Panc1 (cell line): ENCODE measurements at regions not wholly inside any gene's neighbourhood (a gene's known extent, or its start where the extent isn't known, plus 50 kb on each side); places are given as distances from the start of the nearest gene placed in this dataset.

Experiments used
- ATAC-seq: fragments of 200-7000 bp; cut with Tn5 transposase; 2 replicates; pipeline ENCODE4 v1.9.1; 2020; ENCODE audit warnings: mild to moderate bottlenecking, moderate library complexity
- BruUV-seq: library from RNA; stranded (reverse); fragments of 400-500 nt; replicated peaks from 2 replicates; lab custom pipeline; 2021; lab: Mats Ljungman, UMichigan
- CTCF ChIA-PET: fragments of 300-600 bp; sonication (Branson Sonifier 250); formaldehyde crosslinking; loops from one replicate; lab custom pipeline; 2022; ENCODE audit warnings: antibody characterized with exemption; lab: Charles Lee
- POLR2A ChIA-PET: fragments of 300-600 bp; sonication (Branson Sonifier 250); formaldehyde crosslinking; loops from one replicate; lab custom pipeline; 2022; ENCODE audit warnings: antibody characterized with exemption; lab: Charles Lee
- DNase-seq: peaks from one replicate; pipeline ENCODE4 v3.0.0-alpha.2; 2010; ENCODE audit warnings: low read depth, low spot score
- H3K27ac ChIP-seq: 2 replicates; pipeline ENCODE4 v1.5.1; 2011; ENCODE audit warnings: mild to moderate bottlenecking, low read length, inconsistent platforms
- H3K27me3 ChIP-seq: fragments of 200-500 bp; sonication (Bioruptor generic); 2 replicates; pipeline ENCODE4 v1.6.0; 2014; ENCODE audit warnings: low read length, inconsistent platforms; ENCODE audit not compliant: control insufficient read depth, insufficient read depth
- H3K36me3 ChIP-seq: fragments of 200-500 bp; sonication (Bioruptor generic); 2 replicates; pipeline ENCODE4 v1.5.1; 2014; ENCODE audit warnings: inconsistent platforms, mild to moderate bottlenecking, low read length, moderate library complexity; ENCODE audit not compliant: control insufficient read depth, insufficient read depth
- H3K4me1 ChIP-seq: 2 replicates; pipeline ENCODE4 v1.5.1; 2011; ENCODE audit warnings: inconsistent platforms, mild to moderate bottlenecking, low read length, moderate library complexity; ENCODE audit not compliant: control insufficient read depth, insufficient read depth
- H3K4me3 ChIP-seq, 2 experiments: 2 replicates each; pipeline ENCODE4 v1.5.1; 2011 to 2012; ENCODE audit warnings: low read depth in 2 of 2, low read length in 2 of 2, mild to moderate bottlenecking in 2 of 2, inconsistent platforms in 1 of 2, moderate library complexity in 1 of 2
- H3K9me3 ChIP-seq: fragments of 200-500 bp; sonication (Bioruptor generic); 2 replicates; pipeline ENCODE4 v1.5.1; 2014; ENCODE audit warnings: low read depth, mild to moderate bottlenecking, inconsistent platforms, low read length, moderate library complexity; ENCODE audit not compliant: control insufficient read depth, insufficient read depth
- POLR2AphosphoS5 ChIP-seq: IDR thresholded peaks from 2 replicates; pipeline ENCODE4 v1.6.1; 2012; ENCODE audit warnings: mild to moderate bottlenecking, low read depth, low read length, moderate library complexity
- REST ChIP-seq, 2 experiments: IDR thresholded peaks; 2 replicates each; pipeline ENCODE4 v1.6.1; 2011 to 2012; ENCODE audit warnings: low read depth in 2 of 2, control low read depth in 1 of 2, low read length in 1 of 2, mild to moderate bottlenecking in 1 of 2, moderate library complexity in 1 of 2; ENCODE audit not compliant: insufficient read depth in 1 of 2
- SIN3A ChIP-seq: IDR thresholded peaks from 2 replicates; pipeline ENCODE4 v1.6.1; 2012; ENCODE audit warnings: low read depth, mild to moderate bottlenecking, low read length, moderate library complexity, borderline replicate concordance; ENCODE audit not compliant: insufficient read depth
- TCF7L2 ChIP-seq: IDR thresholded peaks from 2 replicates; pipeline ENCODE4 v1.6.1; 2011; ENCODE audit warnings: mild to moderate bottlenecking, low read depth, low read length, inconsistent platforms
- in situ Hi-C: cut with HindIII; loops from 2 replicates; pipeline ENCODE4 v1.10.0; 2016; ENCODE audit warnings: low sequenced_read_pairs, low pct_unique_long_range_greater_than_20kb
- intact Hi-C: fragments of 100-400 bp; cut with micrococcal nuclease; formaldehyde crosslinking; loops from one replicate; pipeline ENCODE4 v1.10.0; 2022; ENCODE audit not compliant: unreplicated experiment
- TF ChIP-seq, protein P1 (sequence below): fragments of 450-650 bp; IDR thresholded peaks from 2 replicates; pipeline ENCODE4 v1.5.1; 2017; ENCODE audit warnings: mild to moderate bottlenecking

DNA sequence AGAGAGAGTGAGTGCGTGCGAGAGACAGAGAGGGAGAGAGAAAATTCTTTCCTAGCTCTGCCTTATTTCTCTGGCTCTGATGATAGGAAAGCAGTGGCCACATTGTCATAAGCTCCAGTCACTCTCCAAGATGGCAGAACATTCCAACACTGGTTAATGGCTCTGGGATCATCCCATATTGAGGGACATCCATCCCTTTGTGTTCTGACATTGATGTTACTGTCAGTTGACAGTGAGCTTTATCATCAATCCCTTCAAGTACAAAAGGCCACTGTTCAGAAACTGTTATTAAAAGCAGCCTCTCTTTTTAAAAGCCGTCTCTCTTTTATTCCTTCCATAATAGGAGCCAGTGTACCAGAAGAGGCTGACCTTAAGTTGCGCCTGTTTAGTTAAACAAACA lies 1084.9 kb upstream of the RBFOX1 start:
- H3K4me1 ChIP-seq = no peaks in the 10 kb centered on the region
- CTCF ChIA-PET = no interaction called here
- no peaks in the 10 kb centered on the region for H3K27me3 ChIP-seq
- intact Hi-C loops = no loop called here
- in situ Hi-C loops = no loop called here
- no peak overlapping the region for H3K27ac ChIP-seq
- no TSS peak for BruUV-seq
- no peak overlapping the region for H3K4me3 ChIP-seq
- ATAC-seq = no peak
- H3K36me3 ChIP-seq = no peaks in the 10 kb centered on the region
- POLR2A ChIA-PET = no interaction called here
- H3K9me3 ChIP-seq = no peaks in the 10 kb centered on the region
- TF ChIP-seq, protein P1, sequence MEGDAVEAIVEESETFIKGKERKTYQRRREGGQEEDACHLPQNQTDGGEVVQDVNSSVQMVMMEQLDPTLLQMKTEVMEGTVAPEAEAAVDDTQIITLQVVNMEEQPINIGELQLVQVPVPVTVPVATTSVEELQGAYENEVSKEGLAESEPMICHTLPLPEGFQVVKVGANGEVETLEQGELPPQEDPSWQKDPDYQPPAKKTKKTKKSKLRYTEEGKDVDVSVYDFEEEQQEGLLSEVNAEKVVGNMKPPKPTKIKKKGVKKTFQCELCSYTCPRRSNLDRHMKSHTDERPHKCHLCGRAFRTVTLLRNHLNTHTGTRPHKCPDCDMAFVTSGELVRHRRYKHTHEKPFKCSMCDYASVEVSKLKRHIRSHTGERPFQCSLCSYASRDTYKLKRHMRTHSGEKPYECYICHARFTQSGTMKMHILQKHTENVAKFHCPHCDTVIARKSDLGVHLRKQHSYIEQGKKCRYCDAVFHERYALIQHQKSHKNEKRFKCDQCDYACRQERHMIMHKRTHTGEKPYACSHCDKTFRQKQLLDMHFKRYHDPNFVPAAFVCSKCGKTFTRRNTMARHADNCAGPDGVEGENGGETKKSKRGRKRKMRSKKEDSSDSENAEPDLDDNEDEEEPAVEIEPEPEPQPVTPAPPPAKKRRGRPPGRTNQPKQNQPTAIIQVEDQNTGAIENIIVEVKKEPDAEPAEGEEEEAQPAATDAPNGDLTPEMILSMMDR = no peak
- TF ChIP-seq POLR2AphosphoS5 (no peak), TCF7L2 (no peak), REST (IDR thresholded peaks at IDR 0.05; ENCODE audit: insufficient read depth in 1 of 2, low read depth in 2 of 2, low read length in 1 of 2) (no peak), SIN3A (no peak)
- no peak for DNase-seq

DNA sequence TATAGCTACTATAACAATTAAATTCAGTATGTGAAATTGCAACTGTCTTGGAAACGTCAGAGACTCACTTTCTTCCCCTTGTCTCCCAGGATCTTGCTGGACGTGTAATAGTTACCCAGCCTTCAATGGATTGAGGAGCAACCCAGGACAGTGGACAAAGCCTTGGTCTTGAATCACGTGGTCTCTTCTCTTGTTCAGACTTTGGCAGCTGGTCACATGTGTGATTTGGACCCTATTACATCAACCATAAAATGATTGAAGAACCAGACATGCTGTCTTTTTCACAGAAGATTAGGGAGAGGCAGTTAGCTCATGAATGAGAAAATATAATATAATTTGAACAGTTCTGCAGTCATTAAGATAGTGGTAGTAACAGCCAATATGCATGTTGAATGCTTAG lies 1085.5 kb upstream of the RBFOX1 start:
- intact Hi-C loops (no loop called here), in situ Hi-C loops (no loop called here)
- Histone ChIP-seq H3K9me3 (no peaks in the 10 kb centered on the region), H3K36me3 (no peaks in the 10 kb centered on the region), H3K27me3 (no peaks in the 10 kb centered on the region), H3K4me1 (no peaks in the 10 kb centered on the region), H3K4me3 (no peak overlapping the region), H3K27ac (no peak overlapping the region)
- ChIA-PET POLR2A (no interaction called here), CTCF (no interaction called here)
- BruUV-seq = no TSS peak
- DNase-seq (no peak), ATAC-seq (no peak)
- no peak for TF ChIP-seq TCF7L2
- no peak for TF ChIP-seq SIN3A

DNA sequence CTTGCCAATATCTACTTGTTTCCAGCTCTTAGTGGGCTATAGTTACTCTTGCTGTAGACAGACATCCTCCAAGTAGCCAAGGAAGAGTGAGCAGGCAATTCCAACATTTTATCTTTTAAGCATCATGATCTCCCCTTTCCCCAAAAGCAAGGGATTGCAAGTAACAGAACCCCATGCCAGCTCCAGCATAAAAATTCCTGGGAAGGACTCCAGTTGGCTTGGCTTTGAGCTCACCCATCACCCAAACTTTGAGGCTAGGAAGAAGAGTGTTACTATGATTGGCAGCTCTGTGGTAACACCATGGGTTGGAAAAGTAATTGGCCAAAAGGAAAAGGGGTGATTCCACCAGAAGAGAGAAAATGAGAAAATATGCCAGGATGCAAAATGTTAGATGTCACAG lies 1086.4 kb upstream of the RBFOX1 start:
- intact Hi-C loops (no loop called here), in situ Hi-C loops (no loop called here)
- Histone ChIP-seq H3K4me1 (no peaks in the 10 kb centered on the region), H3K4me3 (no peak overlapping the region), H3K27me3 (no peaks in the 10 kb centered on the region), H3K27ac (no peak overlapping the region), H3K9me3 (no peaks in the 10 kb centered on the region), H3K36me3 (no peaks in the 10 kb centered on the region)
- DNase-seq (no peak), ATAC-seq (no peak)
- ChIA-PET POLR2A (no interaction called here), CTCF (no interaction called here)
- BruUV-seq = no TSS peak
- TF ChIP-seq SIN3A = no peak
- TF ChIP-seq, protein P1 = no peak
- TF ChIP-seq REST (IDR thresholded peaks at IDR 0.05; ENCODE audit: insufficient read depth in 1 of 2, low read depth in 2 of 2, low read length in 1 of 2) = no peak
- TF ChIP-seq TCF7L2 = no peak
- TF ChIP-seq POLR2AphosphoS5 = no peak
